Stomach smooth muscle (tissue), 2 donors: ENCODE measurements at regions not wholly inside any gene's neighbourhood (a gene's known extent, or its start where the extent isn't known, plus 50 kb on each side); places are given as distances from the start of the nearest gene placed in this dataset.

Experiments used
- H3K27ac ChIP-seq: one replicate; pipeline ENCODE4 v1.7.0; 2013; ENCODE audit warnings: mild to moderate bottlenecking, low read length, inconsistent platforms
- H3K27me3 ChIP-seq, 2 donors: one replicate each; pipeline ENCODE4 v1.7.0; 2013; ENCODE audit warnings: low read length in 2 of 2; ENCODE audit not compliant: insufficient read depth in 2 of 2, control insufficient read depth in 1 of 2
- H3K36me3 ChIP-seq, 2 donors: one replicate each; pipeline ENCODE4 v1.7.0; 2013; ENCODE audit warnings: low read length in 2 of 2; ENCODE audit not compliant: control insufficient read depth in 2 of 2, insufficient read depth in 2 of 2
- H3K4me1 ChIP-seq: one replicate; pipeline ENCODE4 v1.7.0; 2013; ENCODE audit warnings: low read length; ENCODE audit not compliant: control insufficient read depth, insufficient read depth
- H3K4me3 ChIP-seq, 2 donors: one replicate each; pipeline ENCODE4 v1.7.0; 2013; ENCODE audit warnings: low read length in 2 of 2
- H3K9ac ChIP-seq, 2 donors: one replicate each; pipeline ENCODE4 v1.7.0; 2013; ENCODE audit warnings: low read length in 2 of 2, mild to moderate bottlenecking in 1 of 2
- H3K9me3 ChIP-seq, 2 donors: one replicate each; pipeline ENCODE4 v1.7.0; 2013; ENCODE audit warnings: low read length in 2 of 2; ENCODE audit not compliant: control insufficient read depth in 2 of 2
- donor health status: healthy.
- donor health status: Pancreatic carcinoma.

- Histone ChIP-seq H3K27ac (no peak overlapping the region), H3K36me3 (no peaks in the 10 kb centered on the region), H3K9ac (no peak overlapping the region), H3K9me3 (no peaks in the 10 kb centered on the region), H3K27me3 (no peaks in the 10 kb centered on the region), H3K4me3 (no peak overlapping the region), H3K4me1 (no peaks in the 10 kb centered on the region)
Measured at GRCh38 chr9:14961372-14962068, 51.3 kb upstream of the FREM1 start.

DNA sequence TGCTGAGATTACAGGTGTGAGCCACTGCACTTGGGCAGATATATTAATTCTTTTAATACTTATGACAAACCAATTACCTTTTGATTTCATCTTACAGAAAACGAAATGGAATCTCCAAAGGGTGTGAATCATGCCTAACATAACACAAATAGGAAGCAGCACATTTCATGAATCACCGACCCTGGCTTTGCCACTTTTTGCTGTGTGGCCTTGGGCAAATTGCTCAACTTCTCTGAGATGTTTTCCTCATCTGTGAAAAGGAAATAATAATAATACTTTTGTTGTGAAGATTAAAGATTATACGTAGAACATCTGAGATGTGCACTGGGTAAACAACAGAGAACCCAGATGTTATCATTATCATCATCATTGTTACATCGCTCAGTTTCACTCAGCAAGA is 50.7 kb upstream of the FREM1 start:
- Histone ChIP-seq H3K4me1 (no peaks in the 10 kb centered on the region), H3K27ac (no peak overlapping the region), H3K36me3 (no peaks in the 10 kb centered on the region), H3K27me3 (no peaks in the 10 kb centered on the region), H3K9me3 (no peaks in the 10 kb centered on the region), H3K9ac (no peak overlapping the region), H3K4me3 (no peak overlapping the region)
